RWPE1 (cell line): ENCODE measurements at regions not wholly inside any gene's neighbourhood (a gene's known extent, or its start where the extent isn't known, plus 50 kb on each side); places are given as distances from the start of the nearest gene placed in this dataset.

ENCODE experiments used
- CTCF ChIA-PET: fragments of 350-600 bp; sonication (Branson Sonifier 250); formaldehyde crosslinking; extraction: SDS; loops from one replicate; lab custom pipeline; 2021; lab: Yijun Ruan, JAX
- POLR2A ChIA-PET: fragments of 400-600 bp; formaldehyde crosslinking; extraction: SDS; loops from one replicate; lab custom pipeline; 2020; ENCODE audit warnings: antibody characterized with exemption; ENCODE audit not compliant: low non-redundant PET; lab: Yijun Ruan, JAX
- DNase-seq: peaks from one replicate; pipeline ENCODE4 v3.0.0; 2012; ENCODE audit warnings: low spot score
- H3K27ac ChIP-seq: fragments of 450-650 bp; 2 replicates; pipeline ENCODE4 v1.5.1; 2017
- CTCF ChIP-seq: fragments of 450-650 bp; conservative IDR thresholded peaks from 2 replicates; pipeline ENCODE4 v1.5.1; 2017; ENCODE audit warnings: low read depth, mild to moderate bottlenecking

GRCh38 chr11:39462506-39462905 is 1996.9 kb downstream of the LRRC4C start:
- no peak for DNase-seq
- H3K27ac ChIP-seq, result no peak overlapping the region
- CTCF ChIA-PET, result interaction anchor here (0.7 kb wide), 1 partner anchor 1283 kb away, joined by 3 read pairs; no protein-coding TSS in a partner anchor
- POLR2A ChIA-PET, result no interaction called here
- TF ChIP-seq CTCF, result no peak

GRCh38 chr11:39461066-39461465 is 1998.4 kb downstream of the LRRC4C start:
- ChIA-PET CTCF (no interaction called here), POLR2A (no interaction called here)
- no peak for TF ChIP-seq CTCF
- no peak overlapping the region for H3K27ac ChIP-seq
- no peak for DNase-seq

- TF ChIP-seq CTCF, result no peak
- ChIA-PET CTCF (no interaction called here), POLR2A (no interaction called here)
- no peak overlapping the region for H3K27ac ChIP-seq
- no peak for DNase-seq
These were observed 1999.8 kb downstream of the LRRC4C start for GRCh38 chr11:39459606-39460005.

GRCh38 chr11:39458481-39458880 is 2001.0 kb downstream of the LRRC4C start:
- CTCF ChIA-PET, result no interaction called here

GRCh38 chr11:39443424-39444022 is 2015.9 kb downstream of the LRRC4C start:
- TF ChIP-seq CTCF, result no peak
- ChIA-PET POLR2A (no interaction called here), CTCF (no interaction called here)
- H3K27ac ChIP-seq, result no peak overlapping the region
- no peak for DNase-seq

More at GRCh38 chr11:39458481-39458880, 2001.0 kb downstream of the LRRC4C start:
- no peak overlapping the region for H3K27ac ChIP-seq
- no peak for DNase-seq
- POLR2A ChIA-PET, result no interaction called here
- no peak for TF ChIP-seq CTCF

- no peak for DNase-seq
- H3K27ac ChIP-seq, result no peak overlapping the region
- ChIA-PET POLR2A (no interaction called here), CTCF (no interaction called here)
- no peak for TF ChIP-seq CTCF
These were observed 2017.3 kb downstream of the LRRC4C start for GRCh38 chr11:39442177-39442576.
